ENCODE measurements at regions not wholly inside any gene's neighbourhood (a gene's known extent, or its start where the extent isn't known, plus 50 kb on each side); places are given as distances from the start of the nearest gene placed in this dataset.
"Not testable (repeated sequence)": the region's sequence is repeated elsewhere in the genome, so short reads cannot be mapped to it uniquely, and the experiment has no call there.

DNA sequence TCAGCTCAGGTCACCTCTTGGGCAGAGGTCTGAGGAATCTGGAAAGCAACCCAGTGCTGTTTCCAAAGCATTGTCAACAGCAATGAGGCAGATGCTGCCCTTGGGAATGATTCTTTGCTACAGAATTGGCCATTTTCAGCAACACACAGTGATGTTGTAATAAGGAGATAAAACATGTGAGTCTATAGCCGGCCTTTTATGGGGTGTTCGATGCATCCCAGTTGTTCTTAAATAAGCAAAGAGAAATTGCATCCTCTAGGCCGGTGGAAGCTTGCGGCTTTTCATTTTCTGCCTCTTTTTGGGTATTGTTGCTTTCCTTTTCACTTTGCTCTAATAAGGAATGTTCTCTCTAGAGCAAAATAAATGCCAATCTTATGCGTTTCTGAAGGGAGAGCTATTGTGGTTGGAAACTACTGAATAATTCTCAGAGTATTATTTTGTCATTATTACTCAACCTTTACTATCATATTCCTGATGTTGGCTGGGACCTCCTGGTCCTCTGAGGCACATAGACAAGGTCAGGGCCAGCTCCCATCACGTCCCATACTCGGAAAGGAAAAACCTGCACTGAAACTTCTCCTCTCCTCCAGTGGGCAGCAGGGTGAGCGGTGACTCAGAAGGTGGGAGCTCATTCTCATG is 214.2 kb downstream of the CDH26 start:
- no peak for DNase-seq

DNA sequence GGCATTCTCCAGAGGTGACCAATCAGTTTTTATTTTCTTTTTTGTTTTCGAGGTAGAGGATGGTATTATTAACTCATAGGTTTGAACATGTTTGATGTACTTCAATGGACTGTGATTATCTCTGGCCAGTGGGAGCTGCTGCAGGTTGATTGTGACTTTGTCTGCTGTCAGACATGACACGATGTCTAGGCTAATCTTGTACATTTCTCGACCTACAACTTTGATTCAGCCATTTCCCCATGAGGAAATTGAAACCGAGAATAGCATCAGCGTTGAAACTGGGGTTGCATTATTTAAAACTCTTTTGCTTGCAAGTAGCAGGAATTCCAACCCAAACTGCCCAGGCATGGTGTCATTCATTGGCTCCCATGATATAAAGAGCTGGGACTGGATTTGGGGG is 218.9 kb downstream of the CDH26 start:
- no peak for DNase-seq

DNA sequence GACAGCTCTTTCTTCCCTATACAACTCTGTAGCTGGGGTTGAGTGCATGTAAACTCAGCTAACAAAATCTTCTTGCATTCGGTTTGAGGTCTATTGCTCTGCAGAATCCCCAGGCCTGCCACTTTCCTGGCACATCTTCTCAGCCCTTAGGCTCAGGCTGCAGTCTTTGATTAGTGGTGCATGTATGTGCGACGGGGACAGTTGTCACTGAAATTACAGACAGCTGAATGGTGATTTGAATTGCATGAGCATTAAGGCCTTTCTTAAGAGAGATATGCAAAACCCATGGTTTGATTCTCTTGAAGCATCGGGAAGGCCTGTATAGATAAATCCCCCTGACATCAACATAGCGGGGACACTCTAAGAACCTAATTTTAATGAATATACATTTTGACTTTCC is 222.8 kb downstream of the CDH26 start:
- DNase-seq, result no peak

DNA sequence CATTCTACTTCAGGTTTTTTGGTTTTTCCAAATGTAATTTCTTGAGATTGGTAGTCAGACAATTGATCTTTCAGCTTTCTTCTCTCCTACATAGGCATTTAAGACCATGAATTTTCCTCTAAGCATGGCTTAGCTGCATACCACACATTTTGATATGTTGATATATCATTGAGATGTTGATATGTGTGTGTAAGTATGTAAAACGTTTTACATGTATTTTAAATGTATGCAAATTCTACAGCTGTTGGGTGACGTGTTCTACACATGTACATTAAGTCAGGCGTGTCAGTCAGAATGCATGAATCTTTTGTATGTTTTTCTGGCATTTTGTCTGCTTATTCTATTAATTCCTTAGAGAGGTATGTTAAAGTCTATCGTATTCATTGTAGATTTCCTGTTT is 228.2 kb downstream of the CDH26 start:
- no peak for DNase-seq

DNA sequence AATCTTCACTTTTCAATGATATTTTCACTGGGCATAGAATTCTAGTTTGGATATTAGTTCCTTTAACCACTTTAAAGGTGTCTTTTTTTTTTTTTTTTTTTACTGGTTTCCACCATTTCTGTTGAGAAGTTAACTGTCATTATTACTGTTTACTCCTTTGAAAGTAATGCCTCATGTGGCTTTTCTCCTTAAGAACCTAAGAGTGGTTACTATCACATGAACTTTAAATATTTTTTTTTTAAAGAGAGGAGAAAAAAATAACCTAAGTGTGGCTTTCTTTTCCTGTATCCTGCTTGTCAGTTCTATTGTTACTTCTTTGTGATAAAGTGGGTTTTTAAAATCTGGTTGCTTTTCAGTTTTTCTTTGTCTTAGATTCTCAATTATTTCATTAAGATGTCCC is 229.5 kb downstream of the CDH26 start:
- DNase-seq, result no peak

DNA sequence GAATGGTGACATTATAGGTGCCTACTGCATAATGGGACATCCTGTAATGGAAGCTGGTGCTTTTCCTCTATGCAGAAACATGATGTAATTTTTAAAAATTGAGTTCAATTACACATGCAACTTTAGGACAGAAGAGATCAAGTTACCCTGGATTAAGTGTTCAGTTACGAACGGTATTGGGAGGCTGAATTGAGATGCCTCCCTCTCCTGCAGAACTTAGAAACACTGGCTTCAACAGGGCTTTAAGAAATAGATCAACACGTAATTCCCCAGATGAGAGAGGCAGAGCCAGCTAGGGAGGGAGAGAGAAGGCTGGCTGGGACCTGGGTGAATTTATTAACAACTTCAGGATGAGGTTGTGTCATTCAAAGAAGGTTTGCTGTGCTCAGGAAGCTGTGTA is 232.8 kb downstream of the CDH26 start:
- DNase-seq, result no peak

DNA sequence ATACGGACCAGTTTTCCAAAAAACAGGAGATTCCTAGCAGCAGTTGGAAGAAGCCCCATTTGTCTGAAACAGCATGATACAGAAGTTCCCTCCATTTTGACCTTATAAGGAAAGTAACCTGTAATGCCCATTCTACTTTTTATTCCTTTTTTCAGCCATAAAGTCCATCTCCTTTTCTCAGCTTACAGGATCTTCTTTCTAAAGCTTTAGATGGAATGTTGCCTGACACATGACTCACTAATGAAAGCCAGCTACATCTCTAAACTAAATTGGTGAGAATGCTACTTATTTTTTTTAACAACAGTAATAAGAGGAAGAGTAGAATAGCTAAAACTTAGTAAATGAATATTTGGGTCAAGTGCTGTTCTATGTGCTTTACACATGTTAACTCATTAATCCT is 234.1 kb downstream of the CDH26 start:
- DNase-seq, result no peak

DNA sequence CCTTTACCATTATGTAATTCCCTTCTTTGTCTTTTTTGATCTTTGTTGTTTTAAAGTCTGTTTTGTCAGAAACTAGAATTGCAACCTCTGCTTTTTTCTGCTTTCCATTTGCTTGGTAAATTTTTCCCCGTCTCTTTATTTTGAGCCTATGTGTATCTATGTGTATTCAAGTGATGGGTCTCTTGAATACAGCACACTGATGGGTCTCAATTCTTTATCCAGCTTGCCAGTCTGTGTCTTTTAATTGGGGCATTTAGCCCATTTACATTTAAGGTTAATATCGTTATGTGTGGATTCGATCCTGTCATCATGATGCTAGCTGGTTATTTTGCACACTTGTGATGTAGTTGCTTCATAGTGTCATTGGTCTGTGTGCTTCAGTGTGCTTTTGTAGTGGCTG is 240.9 kb downstream of the CDH26 start:
- not testable (repeated sequence) for DNase-seq

DNA sequence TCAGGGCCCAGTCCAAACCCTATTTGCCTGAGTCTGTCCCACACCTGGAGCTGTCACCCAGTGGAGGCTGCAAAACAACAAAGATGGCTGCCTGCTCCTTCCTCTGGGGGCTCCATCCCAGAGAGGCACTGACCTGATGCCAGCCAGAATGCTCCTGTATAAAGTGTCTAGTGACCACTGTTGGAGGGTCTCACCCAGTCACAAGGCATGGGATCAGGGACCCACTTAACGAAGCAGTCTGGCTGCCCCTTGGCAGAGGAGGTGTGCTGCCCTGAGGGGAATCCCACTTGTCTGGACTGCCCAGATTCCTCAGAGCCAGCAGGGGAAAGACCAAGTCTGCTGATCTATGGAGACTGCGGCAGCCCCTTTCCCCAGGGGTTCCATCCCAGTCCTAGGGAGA is 241.6 kb downstream of the CDH26 start:
- DNase-seq, result no peak

DNA sequence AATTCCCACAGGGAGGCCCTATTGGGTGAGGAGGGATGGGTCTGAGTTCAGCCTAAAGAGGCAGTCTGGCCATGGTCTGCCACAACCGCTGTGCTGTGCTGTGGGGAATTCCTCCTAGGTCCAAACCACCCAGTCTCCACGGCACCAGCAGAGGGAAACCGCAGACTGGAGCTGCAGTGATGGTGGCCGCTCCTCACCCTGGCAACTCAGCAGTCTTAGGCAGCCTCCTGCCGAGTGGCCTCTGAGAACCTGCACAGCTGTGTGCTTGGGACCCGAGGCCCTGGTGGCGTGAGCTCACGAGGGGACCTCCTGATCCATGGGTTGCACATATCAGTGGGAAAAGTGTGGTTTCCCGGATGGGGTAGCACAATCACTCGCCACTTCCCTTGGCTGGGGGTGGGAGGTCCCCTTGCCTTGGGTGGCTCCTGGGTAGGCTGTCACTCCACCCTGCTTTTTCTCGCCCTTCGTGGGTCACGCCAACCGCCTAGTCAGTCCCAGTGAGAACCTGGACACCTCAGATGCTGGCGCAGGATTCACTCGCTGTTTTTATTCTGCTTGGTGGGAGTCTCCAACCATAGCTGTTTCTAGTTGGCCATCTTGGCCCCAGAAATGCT is 242.2 kb downstream of the CDH26 start:
- no peak for DNase-seq

DNA sequence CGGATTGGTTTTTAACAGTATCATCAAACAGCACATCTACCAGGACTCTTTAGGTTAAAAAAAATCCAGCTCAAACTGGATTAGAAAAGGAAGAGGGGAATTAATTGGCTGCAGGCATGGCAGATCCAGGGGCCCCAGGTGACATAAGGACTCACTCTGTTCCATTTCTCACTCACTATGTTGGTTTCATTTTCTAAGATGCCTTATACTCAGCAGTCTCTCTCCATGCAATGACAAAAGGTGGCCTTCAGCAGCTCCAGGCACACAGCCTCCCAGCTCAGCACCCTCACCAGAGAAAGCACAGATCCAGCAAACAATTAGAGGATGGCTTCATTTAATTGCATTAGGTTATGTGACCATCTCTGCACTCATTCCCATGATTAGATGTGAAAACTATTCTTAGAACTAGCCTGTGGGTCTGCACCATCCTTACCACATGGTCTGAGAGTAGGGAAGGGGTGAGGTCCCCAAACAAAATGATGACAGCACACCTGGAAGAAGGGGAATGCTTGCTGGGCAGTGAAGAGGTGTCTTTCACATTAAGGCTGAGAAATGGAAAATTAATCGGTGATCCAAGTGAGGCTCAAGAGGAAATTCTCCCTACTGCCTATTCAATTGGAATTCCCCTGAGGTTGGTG is 243.1 kb downstream of the CDH26 start:
- DNase-seq, result no peak

DNA sequence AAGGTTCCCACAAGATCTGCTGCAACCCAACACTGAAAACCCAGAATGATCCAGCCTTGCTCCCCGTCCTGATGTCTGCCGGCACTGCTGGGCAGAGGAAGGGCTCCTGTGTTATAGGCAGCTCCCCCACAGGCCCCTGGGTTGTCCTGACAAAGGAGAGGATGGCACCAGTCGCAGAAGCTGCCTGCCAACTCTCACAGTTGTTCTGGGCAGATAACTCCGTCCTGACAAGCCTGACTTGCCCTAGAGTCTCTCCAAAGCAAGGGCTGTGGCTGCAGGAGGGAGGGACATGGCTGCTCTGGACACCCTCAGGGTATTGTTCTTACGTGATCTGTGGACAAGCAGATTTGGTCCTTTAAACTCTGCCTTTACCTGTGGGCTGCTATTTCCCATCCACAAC is 243.8 kb downstream of the CDH26 start:
- DNase-seq, result no peak

DNA sequence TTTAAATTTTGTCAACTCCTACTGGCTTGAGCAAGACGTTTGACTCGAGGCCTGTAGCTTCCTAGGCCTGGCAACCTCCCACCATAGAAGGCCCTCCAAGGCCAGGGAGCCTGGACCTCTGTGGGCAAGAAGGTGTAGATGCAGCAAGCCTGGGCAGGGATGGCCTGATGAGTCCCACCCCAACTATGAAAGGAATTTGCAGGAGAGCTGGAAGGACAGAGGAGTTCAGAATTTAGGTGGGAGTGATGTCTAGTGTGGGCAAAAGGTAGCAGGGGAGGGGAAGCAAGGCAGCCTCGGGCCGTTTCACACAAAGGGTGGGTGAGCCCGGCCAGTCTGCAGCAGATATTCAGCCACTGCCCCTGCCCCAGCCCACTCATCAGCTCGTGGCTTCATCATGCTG is 245.2 kb downstream of the CDH26 start:
- no peak for DNase-seq

DNA sequence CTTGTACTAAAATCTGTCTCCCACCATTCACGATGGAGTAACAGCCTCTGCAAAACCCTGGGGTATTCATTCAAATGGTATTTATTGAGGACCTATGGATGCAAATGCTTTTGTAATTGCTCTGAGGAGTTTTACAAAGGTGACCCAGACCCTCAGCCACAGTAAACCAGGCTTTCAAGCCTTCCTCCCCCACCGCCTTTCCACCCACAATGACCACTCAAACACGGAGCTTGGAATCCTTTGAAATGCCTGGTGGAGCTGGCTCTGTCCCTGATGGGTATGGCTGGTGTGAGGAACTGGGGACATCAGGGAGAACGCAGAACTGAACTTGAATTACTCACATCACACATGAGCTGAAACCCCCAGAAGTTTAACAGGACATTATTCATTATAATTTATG is 246.4 kb downstream of the CDH26 start:
- no peak for DNase-seq

DNA sequence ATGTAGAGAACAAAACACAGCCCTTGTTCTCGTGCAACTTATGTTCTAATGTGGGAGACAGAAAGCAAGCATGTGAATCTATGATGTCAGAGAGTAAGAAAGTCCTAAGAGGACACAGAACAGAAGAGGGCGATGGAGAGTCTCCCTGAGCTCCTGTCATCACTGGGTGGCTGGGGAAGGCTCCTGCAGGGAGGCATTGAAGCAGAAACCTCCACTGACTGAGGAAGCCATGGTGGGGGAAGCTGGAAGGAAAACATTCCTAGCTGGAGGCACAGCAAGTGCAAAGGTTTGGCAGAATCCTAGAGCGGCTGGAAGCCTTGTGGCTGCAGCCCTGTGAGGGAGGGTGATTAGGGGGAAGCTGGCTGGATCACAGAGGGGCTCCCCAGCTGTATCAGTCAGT is 248.0 kb downstream of the CDH26 start:
- DNase-seq, result no peak

DNA sequence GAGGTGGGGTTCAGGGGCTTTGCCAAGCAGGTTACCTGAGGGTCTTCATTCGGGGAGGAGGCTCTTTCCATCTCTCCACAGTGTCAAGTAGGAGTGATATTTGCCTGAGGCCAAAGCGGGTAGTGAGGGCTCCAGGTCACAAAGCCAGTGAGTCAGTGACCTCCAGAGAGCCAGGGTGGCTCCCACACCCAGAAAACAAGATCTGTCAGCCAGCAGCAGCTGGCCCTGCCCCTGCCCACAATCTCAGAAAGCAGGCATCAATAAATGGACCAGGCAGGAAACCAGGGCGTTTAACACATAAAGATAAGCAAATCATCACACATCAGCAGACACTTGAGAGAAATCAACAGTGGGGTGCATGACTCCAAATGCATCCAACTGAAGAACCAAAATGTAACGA is 250.8 kb downstream of the CDH26 start:
- no peak for DNase-seq

DNA sequence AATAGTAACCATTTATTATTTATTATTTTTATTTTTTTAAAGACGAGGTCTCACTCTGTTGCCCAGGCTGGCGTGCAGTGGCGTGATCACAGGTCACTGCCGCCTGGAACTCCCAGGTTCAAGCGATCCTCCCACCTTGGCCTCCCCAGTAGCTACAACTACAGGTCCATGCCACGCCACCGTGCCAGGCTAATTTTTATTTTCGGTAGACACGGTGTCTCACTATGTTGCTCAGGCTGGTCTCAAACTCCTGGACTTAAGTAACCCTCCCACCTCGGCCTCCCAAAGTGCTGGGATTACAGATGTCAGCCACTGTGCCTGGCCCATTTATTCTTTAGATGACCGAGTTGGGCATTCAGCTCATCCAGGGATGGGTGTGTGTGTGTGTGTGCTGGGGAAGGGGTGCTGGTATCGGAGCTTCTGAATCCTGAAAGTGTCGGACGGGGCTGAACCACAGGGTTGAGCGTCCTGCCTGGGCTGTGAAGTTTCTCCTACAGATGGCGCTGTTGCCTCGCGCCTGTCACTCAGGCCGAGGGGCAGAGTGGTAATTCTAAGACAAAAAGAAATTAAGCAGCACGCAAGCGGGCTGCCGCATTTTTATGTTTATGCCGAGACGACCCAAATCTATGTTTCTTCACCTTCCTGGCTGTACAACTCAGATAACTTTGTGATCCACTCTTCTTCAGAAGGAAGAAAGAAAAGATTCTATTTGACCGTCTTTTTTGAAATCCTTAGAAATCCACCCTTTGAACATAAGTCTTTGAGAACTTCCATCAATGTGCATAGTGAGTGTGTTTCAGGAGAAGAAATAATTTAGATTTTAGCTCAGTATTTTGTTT is 252.8 kb downstream of the CDH26 start:
- peak; percentile 35 for DNase-seq

DNA sequence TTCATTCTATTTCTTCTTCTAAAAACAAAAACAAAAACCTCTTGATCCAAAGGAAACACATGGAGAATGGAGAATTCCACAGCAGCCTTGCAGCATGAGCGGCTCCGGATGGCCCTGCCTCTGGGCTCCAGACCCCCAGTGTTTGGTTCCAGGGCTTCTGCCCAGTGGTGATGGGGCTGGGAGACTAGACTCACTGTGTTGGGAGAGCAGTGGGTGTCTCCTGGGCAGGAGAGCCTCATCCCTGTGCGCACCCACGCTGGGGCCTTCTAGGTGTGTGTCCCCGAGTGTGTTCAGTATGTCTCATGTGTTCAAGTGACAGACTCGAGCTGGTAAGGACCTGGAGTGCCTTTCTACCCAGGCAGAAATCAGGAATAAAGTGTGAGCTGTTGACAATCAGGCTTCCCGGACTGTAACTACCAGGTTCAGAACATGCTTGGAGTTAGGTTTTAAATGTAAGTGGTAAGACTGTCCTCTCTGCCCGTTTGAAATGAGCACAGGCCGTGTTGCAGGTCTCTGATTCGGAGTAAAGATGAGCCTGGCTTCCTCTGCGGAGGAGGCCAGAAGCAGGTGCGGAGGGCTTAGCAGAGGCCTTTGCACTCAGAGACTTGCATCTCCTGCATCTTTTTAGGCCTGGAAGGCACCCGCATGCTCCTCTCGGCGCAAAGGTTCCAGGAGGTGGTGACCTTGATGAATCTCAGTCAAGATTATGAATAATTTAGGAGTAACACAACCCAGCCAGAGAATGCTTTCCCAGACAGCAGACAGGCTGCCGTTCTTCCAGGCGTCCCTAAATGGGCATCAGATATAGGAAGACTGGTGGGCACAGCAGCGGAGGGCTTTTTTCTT is 253.6 kb downstream of the CDH26 start:
- DNase-seq, result no peak

DNA sequence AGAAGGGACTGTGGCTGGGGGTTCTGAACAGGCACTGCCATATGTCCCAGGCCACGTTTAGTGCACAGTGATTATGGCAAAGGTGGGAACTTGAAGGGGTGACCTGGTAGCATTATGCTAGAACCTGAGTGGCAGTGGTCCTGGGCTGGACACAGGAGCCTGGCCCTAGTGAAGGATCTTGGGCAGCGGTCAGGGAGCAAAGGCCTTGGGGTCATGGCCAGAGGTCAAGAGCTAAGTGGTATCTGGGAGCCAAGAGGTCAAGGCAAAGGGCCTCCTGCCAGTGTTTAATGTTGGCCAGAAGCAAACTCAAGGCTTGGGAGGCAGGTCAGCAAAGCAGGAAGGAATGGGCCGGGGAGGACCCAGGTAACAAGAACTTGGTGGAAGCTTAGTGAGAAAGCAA is 254.5 kb downstream of the CDH26 start:
- no peak for DNase-seq

DNA sequence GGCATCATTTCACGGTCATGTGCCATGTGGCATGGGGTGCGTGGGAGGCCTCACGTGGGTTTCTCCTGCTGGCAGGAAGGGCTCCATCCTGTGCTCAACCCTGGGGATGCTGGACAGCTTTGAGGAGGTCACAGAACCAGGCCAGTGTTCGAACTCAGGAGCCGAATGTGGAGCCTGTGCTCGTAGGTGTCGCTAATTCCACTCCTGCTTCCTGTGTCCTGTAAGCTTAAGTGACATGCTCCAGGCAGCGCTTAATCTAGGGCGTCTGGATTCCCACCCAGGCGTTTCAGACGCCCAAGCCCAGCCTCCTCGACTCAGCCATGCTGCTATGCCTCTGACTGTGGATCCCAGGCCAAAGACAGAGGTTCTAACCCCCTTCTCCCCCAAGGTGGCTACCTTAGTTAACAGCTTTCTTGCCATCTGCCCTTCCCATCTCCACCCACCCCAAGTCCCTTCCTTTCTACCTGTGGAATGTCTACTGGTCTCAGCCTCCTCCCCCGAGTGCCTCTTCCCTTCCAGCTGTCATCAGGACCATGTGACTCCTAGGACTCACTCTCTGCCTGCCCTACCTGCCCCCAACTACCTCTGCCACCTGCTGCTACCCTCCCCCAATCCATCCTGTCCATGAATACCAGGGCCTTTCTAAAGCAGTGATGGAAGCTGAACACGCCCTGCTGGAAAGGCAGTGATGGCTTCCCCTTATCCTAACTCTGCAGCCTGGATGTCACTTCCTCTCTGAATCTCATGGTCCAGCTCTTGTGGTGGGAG is 255.1 kb downstream of the CDH26 start:
- DNase-seq, result no peak

DNA sequence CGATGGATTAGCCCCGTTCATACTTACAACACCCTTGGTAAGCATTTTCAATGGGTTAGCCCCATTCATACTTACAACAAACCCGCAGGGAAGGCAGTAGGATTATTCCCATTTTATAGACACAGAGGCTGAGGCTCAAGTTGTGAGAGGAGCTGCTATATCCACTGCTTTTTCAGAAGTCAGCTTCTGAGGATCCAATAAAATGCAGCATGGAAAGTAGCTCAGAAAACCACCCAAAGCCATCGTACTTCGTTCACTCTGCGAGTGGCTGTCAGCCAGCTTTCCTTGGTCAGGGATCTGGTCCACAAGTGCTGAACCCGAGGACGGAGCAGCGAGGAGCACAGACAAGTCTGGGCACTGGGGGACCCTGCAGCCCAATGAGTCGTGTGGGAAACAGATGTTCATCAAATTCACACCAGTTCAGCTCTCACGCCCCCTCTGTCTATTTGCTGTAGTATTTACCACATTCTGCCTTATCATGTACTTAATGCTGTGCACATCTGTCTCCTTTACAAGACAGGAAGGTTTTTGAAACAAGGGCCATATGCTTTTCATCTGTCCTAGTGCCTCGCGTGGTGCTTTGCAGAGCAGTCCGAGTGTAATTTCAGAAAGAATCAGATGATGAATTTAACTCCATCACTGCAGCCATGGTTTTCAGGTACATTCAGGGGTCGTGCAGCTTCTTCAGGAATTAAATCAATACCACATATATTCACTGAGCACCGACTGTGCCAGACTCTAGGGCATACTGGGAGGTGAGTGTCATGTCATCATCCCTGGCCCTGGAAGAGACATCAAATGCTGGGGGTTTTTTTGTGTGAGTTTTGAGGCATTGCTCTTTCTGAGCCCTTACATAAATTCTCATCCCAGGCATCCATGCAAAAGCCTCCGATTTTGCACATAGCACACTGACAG is 256.9 kb downstream of the CDH26 start:
- DNase-seq, result no peak

All from activated CD4-positive, alpha-beta T cell treated with anti-CD3 and anti-CD28 coated beads for 1 hour (primary cell).